Stimulated activated CD4-positive, alpha-beta T cell treated with anti-CD3 and anti-CD28 coated beads, TNF-alpha, amount 100 ng/mL, for 4 hours (primary cell): ENCODE measurements at regions not wholly inside any gene's neighbourhood (a gene's known extent, or its start where the extent isn't known, plus 50 kb on each side); places are given as distances from the start of the nearest gene placed in this dataset.
"Not testable (repeated sequence)": the region's sequence is repeated elsewhere in the genome, so short reads cannot be mapped to it uniquely, and the experiment has no call there.

Experiments used
- DNase-seq, 3 experiments: peaks; one replicate each; pipeline ENCODE4 v3.0.0-alpha.2; 2020; ENCODE audit warnings: low read depth in 3 of 3

GRCh38 chr7:113030489-113030888, 56.1 kb downstream of the GPR85 start:
- DNase-seq: no peak

GRCh38 chr7:113026941-113027340, 59.7 kb downstream of the GPR85 start:
- DNase-seq: no peak

- not testable (repeated sequence) for DNase-seq
These were observed 69.3 kb downstream of the GPR85 start for GRCh38 chr7:113017144-113017857.

- no peak for DNase-seq
These were observed 71.5 kb downstream of the GPR85 start for GRCh38 chr7:113015034-113015645.

GRCh38 chr7:113013761-113014449, 72.7 kb downstream of the GPR85 start:
- no peak for DNase-seq

GRCh38 chr7:113012862-113013261, 73.8 kb downstream of the GPR85 start:
- DNase-seq: not testable (repeated sequence)

- no peak for DNase-seq
These were observed 76.2 kb downstream of the GPR85 start for GRCh38 chr7:113010377-113010776.

GRCh38 chr7:113008755-113009154, 77.9 kb downstream of the GPR85 start:
- DNase-seq: no peak

GRCh38 chr7:113004726-113005454, 81.7 kb downstream of the GPR85 start:
- no peak for DNase-seq

GRCh38 chr7:113000316-113001020, 86.2 kb downstream of the GPR85 start:
- DNase-seq: no peak

GRCh38 chr7:112997831-112998230, 88.8 kb downstream of the GPR85 start:
- DNase-seq: no peak

- no peak for DNase-seq
These were observed 90.2 kb downstream of the GPR85 start for GRCh38 chr7:112996331-112996871.

- no peak for DNase-seq
These were observed 91.4 kb downstream of the GPR85 start for GRCh38 chr7:112995059-112995824.

- no peak for DNase-seq
These were observed 92.0 kb downstream of the GPR85 start for GRCh38 chr7:112994656-112995055.

GRCh38 chr7:112990624-112991023, 96.0 kb downstream of the GPR85 start:
- DNase-seq: no peak

- no peak for DNase-seq
These were observed 97.1 kb downstream of the GPR85 start for GRCh38 chr7:112989531-112989930.

- no peak for DNase-seq
These were observed 99.5 kb downstream of the GPR85 start for GRCh38 chr7:112987171-112987570.

- DNase-seq: no peak
These were observed 100.2 kb downstream of the GPR85 start for GRCh38 chr7:112986256-112987031.

GRCh38 chr7:112985377-112985987, 101.1 kb downstream of the GPR85 start:
- DNase-seq: no peak
